PC-9 (cell line): ENCODE measurements at regions not wholly inside any gene's neighbourhood (a gene's known extent, or its start where the extent isn't known, plus 50 kb on each side); places are given as distances from the start of the nearest gene placed in this dataset.

ENCODE experiments used
- BruUV-seq: library from RNA; stranded (reverse); fragments of 400-500 nt; replicated peaks from 2 replicates; lab custom pipeline; 2021; lab: Mats Ljungman, UMichigan
- CTCF ChIA-PET: fragments of 300-600 bp; sonication (Branson Sonifier 250); formaldehyde crosslinking; loops from one replicate; lab custom pipeline; 2022; ENCODE audit warnings: antibody characterized with exemption; lab: Charles Lee
- POLR2A ChIA-PET: fragments of 300-600 bp; sonication (Branson Sonifier 250); formaldehyde crosslinking; loops from one replicate; lab custom pipeline; 2022; ENCODE audit warnings: antibody characterized with exemption; ENCODE audit not compliant: unreplicated experiment; lab: Charles Lee
- DNase-seq, 2 experiments: peaks; one replicate each; pipeline versions ENCODE4 v3.0.0 to v3.0.0-alpha.2; 2015 to 2022; ENCODE audit warnings: mixed read lengths in 1 of 2
- H2AFZ ChIP-seq: fragments of 200-600 bp; sonication (generic); 2 replicates; pipeline ENCODE4 v1.8.1; 2017; ENCODE audit warnings: antibody characterized with exemption
- H3F3A ChIP-seq: fragments of 200-600 bp; sonication (generic); 2 replicates; pipeline ENCODE4 v1.8.1; 2017; ENCODE audit warnings: antibody characterized with exemption, mild to moderate bottlenecking, low read depth; ENCODE audit not compliant: insufficient read depth
- H3K27ac ChIP-seq: fragments of 200-600 bp; sonication (generic); 2 replicates; pipeline ENCODE4 v1.6.1; 2016; ENCODE audit warnings: mixed run types
- H3K27me3 ChIP-seq: fragments of 200-600 bp; sonication (generic); 2 replicates; pipeline ENCODE4 v1.6.1; 2016; ENCODE audit warnings: low read depth, mixed run types; ENCODE audit not compliant: insufficient read depth
- H3K36me3 ChIP-seq: fragments of 200-600 bp; sonication (generic); 2 replicates; pipeline ENCODE4 v1.6.1; 2016; ENCODE audit warnings: low read depth, mixed run types
- H3K4me1 ChIP-seq: fragments of 200-600 bp; sonication (generic); replicated peaks from 2 replicates; pipeline ENCODE4 v1.6.1; 2016; ENCODE audit warnings: mixed run types; ENCODE audit not compliant: insufficient read depth
- H3K4me2 ChIP-seq: fragments of 200-600 bp; sonication (generic); 2 replicates; pipeline ENCODE4 v1.6.1; 2017; ENCODE audit warnings: mixed run types
- H3K4me3 ChIP-seq: fragments of 200-600 bp; sonication (generic); 2 replicates; pipeline ENCODE4 v1.6.1; 2016; ENCODE audit warnings: mixed run types
- H3K79me2 ChIP-seq: fragments of 200-600 bp; sonication (generic); 2 replicates; pipeline ENCODE4 v1.6.1; 2017; ENCODE audit warnings: low read depth, mixed run types
- H3K9me2 ChIP-seq: fragments of 200-600 bp; sonication (generic); 2 replicates; pipeline ENCODE4 v1.8.1; 2017; ENCODE audit warnings: mild to moderate bottlenecking; ENCODE audit not compliant: insufficient read depth
- H3K9me3 ChIP-seq: fragments of 200-600 bp; sonication (generic); 2 replicates; pipeline ENCODE4 v1.8.1; 2016; ENCODE audit warnings: low read depth; ENCODE audit not compliant: insufficient read depth
- H4K20me1 ChIP-seq: fragments of 200-600 bp; sonication (generic); 2 replicates; pipeline ENCODE4 v1.8.1; 2017; ENCODE audit not compliant: insufficient read depth
- CTCF ChIP-seq: fragments of 200-600 bp; sonication (generic); conservative IDR thresholded peaks from 2 replicates; pipeline ENCODE4 v1.6.1; 2017; ENCODE audit warnings: mixed run types, antibody characterized with exemption, mild to moderate bottlenecking, moderate library complexity
- EZH2 ChIP-seq: fragments of 200-600 bp; sonication (generic); IDR thresholded peaks from 2 replicates; pipeline ENCODE4 v1.8.0; 2017; ENCODE audit warnings: antibody characterized with exemption, low read depth
- intact Hi-C: fragments of 100-400 bp; cut with micrococcal nuclease; formaldehyde crosslinking; loops from one replicate; pipeline ENCODE4 v1.10.0; 2022; ENCODE audit not compliant: unreplicated experiment

- CTCF ChIA-PET = no interaction called here
- no TSS peak for BruUV-seq
- no peaks in the 10 kb centered on the region for H3K36me3 ChIP-seq
- intact Hi-C loops = no loop called here
- TF ChIP-seq EZH2 (no peak), CTCF (no peak)
- DNase-seq = no peak
- no peaks in the 10 kb centered on the region for H4K20me1 ChIP-seq
- H3K27me3 ChIP-seq = no peaks in the 10 kb centered on the region
- no peaks in the 10 kb centered on the region for H3K9me3 ChIP-seq
- H3K79me2 ChIP-seq = no peaks in the 10 kb centered on the region
- no peaks in the 10 kb centered on the region for H3K4me1 ChIP-seq
- POLR2A ChIA-PET = no interaction called here
- H2AFZ ChIP-seq = no peak overlapping the region
- no peak overlapping the region for H3K4me2 ChIP-seq
- no peaks in the 10 kb centered on the region for H3F3A ChIP-seq
- no peak overlapping the region for H3K4me3 ChIP-seq
- no peaks in the 10 kb centered on the region for H3K9me2 ChIP-seq
- H3K27ac ChIP-seq = no peak overlapping the region
These were observed 302.8 kb downstream of the FAT3 start for GRCh38 chr11:92527467-92527866.

- Histone ChIP-seq H3K27me3 (no peaks in the 10 kb centered on the region), H3K4me3 (no peak overlapping the region), H3K4me2 (no peak overlapping the region), H3K9me3 (no peaks in the 10 kb centered on the region), H3K9me2 (no peaks in the 10 kb centered on the region), H3K27ac (no peak overlapping the region), H2AFZ (no peak overlapping the region), H3F3A (no peaks in the 10 kb centered on the region), H4K20me1 (no peaks in the 10 kb centered on the region), H3K36me3 (no peaks in the 10 kb centered on the region), H3K79me2 (no peaks in the 10 kb centered on the region), H3K4me1 (no peaks in the 10 kb centered on the region)
- no peak for TF ChIP-seq CTCF
- no peak for TF ChIP-seq EZH2
- no peak for DNase-seq
- no TSS peak for BruUV-seq
- POLR2A ChIA-PET = no interaction called here
- CTCF ChIA-PET = no interaction called here
- intact Hi-C loops = no loop called here
These were observed 303.4 kb downstream of the FAT3 start for GRCh38 chr11:92528001-92528400.

GRCh38 chr11:92531065-92531739 is 306.6 kb downstream of the FAT3 start:
- Histone ChIP-seq H3K9me3 (no peaks in the 10 kb centered on the region), H3K27me3 (no peaks in the 10 kb centered on the region), H2AFZ (no peak overlapping the region), H3K9me2 (no peaks in the 10 kb centered on the region), H3K79me2 (no peaks in the 10 kb centered on the region), H3K4me1 (no peaks in the 10 kb centered on the region), H3K36me3 (no peaks in the 10 kb centered on the region), H3K27ac (no peak overlapping the region), H3F3A (no peaks in the 10 kb centered on the region), H4K20me1 (no peaks in the 10 kb centered on the region), H3K4me3 (no peak overlapping the region), H3K4me2 (no peak overlapping the region)
- POLR2A ChIA-PET = interaction anchor here (0.6 kb wide), 1 partner anchor 262 kb away, joined by 4 read pairs; no protein-coding TSS in a partner anchor
- intact Hi-C loops = no loop called here
- no peak for DNase-seq
- no TSS peak for BruUV-seq
- TF ChIP-seq EZH2 = no peak
- no peak for TF ChIP-seq CTCF
- CTCF ChIA-PET = interaction anchor here (0.6 kb wide), 1 partner anchor 635 kb away, joined by 3 read pairs; no protein-coding TSS in a partner anchor
